HG03565 (cell line): ENCODE measurements at regions not wholly inside any gene's neighbourhood (a gene's known extent, or its start where the extent isn't known, plus 50 kb on each side); places are given as distances from the start of the nearest gene placed in this dataset.

Experiments
- ATAC-seq: cut with Tn5 transposase; IDR thresholded peaks from one replicate; pipeline ENCODE4 v1.9.1; 2021; ENCODE audit warnings: mild to moderate bottlenecking, moderate library complexity; ENCODE audit not compliant: unreplicated experiment

DNA sequence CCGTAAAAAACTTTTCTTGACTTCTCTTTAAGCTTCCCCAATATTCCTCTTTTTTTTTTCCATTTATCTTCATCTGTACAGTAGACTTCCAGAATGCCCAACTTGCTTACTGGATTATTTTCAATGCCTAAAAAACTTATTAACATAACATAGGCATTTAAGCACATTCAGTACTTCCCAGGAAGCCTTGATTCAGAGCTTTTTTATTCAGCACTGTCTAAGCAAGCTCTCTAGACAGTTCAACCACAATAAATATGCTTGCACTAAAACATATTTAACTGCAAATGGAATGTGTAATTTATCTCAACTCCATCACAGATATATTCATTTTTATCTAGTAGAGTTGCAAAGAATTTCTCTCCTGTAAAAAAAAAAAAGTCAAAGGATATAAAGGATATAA, 997.8 kb downstream of the ARAP2 start:
- no peak for ATAC-seq

DNA sequence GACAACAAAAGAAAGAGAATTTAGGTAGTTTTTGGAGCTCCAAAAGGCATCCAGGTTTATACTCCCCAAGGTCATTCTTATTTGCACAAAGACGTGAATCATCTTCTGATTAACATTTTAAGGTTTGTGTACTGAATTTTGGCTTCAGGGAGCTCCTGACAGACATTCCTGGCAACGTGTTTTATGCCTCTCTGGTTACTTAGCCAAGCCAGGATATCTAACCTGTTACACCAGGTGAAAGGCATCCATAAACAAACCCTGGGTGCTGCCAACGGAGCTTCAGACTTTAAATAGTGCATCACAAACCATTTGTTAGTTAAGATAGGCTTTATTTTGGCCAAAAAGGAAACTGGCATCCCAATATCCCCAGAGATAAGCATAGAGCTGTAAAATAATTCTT, 997.3 kb downstream of the ARAP2 start:
- ATAC-seq, result no peak

DNA sequence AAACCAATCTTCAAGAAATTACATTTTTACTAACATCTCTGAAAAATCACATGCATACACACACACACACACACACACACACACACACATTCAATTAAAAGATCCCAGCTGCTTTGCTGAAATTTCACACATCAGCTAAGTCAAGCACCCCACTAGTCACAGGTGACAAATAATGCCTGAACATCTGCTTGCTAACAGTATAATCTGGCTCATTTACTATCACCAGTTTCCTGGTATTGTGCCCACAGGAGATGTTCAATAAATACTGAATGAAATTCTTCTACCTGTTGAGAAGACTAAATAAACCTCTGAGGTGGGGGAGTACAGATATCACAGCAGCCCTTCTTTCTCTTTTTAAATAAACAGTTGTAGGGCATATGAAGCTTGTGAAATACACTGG, 994.0 kb downstream of the ARAP2 start:
- ATAC-seq, result no peak

DNA sequence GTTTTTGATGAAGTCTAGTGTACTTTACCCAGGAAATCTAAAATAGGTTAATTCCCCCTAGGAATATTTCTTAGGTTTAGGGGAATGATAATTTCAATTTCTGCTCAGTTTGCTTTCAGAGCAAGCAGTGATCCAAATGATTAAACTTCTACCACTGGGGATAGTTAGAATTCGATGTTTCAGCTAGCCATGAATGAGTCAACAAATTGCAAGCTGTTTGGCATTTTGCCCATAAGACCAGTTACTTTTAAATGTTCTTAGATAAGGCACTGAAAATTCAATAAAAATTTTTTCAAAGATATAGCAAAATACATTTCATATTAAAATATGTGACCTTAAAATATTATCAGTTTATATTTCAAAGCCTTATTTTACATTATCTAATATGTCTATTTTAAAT, 993.6 kb downstream of the ARAP2 start:
- no peak for ATAC-seq

DNA sequence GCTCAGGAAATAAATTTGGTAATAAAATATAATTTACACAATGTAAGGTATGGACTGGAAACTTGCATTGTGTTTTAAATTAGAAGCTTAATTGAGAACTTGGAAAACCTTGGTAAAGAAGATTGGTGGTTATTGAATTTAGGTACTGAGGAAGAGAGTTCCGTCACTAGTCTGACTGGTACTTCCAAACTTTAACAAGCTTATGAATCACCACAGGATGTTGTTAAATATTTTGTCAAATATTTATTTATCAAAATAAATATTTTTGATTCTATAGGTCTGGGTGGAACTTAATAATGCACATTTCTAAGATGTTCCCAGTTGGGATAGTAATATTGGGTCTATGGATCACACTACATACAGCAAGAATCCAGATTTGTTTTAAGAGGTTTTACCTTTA, 992.2 kb downstream of the ARAP2 start:
- ATAC-seq, result no peak

DNA sequence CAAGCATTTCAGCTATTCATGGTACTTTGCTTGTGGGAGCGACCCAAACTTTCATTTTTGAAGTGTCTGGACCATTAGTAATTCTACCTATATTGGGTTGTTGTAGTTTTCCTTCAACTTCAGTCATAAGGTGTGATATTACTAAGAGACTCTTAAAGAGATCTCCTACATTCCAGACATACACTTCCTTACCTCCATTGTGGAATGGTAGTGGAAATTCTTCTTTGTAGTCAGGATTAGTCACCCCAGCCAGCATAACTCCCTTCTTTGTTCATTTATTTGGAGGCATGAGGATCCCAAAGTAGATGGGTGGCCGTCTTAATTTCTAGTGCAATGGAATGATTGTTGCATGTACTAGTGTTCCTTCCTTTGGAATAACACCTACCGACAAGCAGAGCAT, 991.4 kb downstream of the ARAP2 start:
- no peak for ATAC-seq

DNA sequence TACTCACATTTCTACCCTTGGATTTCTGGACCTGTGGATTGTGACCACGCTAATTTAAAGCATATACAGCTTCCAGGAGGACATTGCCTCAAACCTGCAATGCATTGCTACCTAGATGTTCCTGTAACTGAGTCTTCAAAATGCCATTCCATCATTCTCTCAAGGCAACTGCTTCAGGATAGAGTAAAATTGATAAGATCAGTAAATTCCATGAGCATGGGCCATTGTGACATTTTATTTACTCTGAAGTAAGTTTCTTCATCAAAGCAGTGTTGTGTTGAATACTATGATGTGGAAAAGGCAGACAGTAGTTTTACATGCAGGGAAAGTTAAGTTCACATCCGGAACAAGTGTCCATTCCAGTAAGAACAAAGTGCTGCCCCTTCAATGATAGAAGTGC, 991.0 kb downstream of the ARAP2 start:
- ATAC-seq, result no peak

DNA sequence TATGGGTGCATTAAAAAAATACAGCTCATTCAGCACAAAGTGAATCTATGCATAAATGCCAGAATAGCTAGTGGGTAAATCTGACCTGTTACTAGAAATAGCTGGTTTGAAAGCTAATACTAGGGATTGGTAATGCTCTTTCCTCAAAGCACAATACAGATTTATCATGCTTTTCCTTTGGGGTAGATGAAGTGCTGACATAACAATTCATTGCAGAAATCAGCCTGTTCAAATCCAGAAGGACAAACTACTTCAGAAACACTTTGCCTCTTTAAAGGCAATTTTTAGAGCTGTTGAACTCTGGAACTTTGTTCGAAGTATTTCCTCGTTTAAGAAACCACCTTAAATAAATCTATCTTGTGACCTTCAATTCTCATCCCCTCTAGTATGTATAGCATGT, 957.9 kb downstream of the ARAP2 start:
- no peak for ATAC-seq

DNA sequence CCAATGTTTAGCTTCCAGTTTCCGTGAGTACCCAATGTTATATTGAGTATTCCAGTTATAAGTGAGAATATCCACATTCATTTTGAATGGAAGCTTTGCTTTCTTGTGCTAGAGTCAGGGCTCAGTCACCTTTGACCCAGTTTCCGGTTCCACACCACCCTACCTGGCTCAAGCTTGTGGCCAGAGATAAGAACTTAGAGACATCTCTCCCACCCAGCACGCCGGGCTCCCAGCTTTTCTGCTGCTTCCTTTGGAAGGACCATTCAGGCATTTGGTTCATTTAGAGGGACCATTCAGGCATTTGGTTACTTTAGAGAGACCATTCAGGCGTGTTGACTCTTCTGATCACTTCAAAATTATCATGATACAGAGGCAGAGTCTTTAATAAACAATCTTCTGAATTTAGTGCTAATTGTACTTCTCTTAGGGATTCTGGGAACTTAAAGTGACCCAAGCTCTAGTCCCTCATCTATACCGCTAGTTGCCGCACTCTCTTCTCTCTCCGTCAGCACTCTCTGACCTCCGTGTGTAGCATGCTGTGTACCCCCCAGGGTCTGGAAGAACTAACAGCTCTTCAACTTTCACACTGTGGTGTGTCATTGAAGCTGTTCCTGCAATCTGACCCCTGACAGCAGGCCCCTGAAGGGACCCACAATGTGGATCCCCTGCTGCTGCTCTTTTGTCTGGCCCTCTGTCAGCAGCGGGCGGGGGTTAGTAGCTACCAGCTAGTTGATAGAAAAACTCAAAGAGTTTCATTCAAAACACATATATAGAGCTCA, 943.1 kb downstream of the ARAP2 start:
- ATAC-seq, result no peak

DNA sequence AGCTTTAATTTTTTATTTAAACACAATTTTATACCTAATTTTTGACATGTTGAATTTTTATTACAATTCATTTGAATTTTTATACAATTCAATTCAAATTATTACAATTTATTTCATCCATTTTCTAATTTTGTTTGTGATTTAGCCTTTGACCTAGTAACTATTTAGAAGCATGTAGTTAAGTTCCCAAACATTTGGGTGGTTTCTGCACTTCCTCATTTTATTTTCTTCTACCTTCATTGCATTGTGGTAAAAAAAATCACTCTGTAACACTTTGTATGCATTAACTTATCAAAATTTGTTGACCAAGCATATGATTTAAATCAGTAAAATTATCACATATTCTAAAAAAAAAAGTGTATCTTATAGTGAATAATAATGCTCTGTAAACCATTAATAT, 928.9 kb downstream of the ARAP2 start:
- no peak for ATAC-seq

DNA sequence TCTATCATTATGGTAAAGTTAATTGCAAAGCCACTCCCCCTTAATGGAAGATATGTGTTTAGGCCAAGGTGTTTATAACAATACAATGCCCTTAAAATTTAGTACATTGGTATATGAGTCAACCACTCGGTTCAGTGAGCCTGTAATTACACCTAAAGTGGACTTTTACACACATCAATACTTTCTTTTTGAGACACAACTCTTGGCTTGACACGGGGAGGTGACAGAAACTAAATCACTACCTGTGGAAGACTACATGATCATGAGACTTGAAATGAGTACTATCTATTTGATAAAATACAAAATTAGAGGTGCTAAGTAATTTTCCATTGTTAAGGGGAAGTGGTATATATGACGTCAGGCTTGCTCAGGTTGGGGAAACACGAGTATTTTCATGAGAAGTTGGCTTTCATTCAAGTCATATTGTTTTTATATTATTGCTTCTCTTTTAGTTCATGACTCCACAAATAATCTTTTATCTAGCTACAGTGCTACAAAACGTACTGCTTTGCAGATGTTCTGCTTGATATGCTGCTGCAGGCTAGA, 918.3 kb downstream of the ARAP2 start:
- no peak for ATAC-seq

DNA sequence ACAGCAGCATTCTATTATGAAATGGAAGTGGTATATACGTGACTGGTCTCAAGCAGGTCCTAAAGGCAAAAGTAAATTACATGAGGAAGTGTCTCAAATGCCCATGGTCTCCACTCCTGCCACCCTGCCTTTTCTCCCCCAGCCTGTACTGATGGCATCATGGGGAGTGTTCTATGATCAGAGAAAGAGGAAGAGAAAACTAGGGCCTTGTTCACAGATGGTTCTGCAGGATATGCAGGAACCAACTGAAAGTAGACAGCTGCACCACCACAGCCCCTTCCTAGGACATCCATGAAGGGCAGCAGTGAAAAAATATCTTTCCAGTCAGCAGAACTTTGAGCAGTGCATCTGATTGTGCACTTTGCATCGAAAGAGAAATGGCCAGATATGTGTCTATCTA, 901.5 kb downstream of the ARAP2 start:
- no peak for ATAC-seq

DNA sequence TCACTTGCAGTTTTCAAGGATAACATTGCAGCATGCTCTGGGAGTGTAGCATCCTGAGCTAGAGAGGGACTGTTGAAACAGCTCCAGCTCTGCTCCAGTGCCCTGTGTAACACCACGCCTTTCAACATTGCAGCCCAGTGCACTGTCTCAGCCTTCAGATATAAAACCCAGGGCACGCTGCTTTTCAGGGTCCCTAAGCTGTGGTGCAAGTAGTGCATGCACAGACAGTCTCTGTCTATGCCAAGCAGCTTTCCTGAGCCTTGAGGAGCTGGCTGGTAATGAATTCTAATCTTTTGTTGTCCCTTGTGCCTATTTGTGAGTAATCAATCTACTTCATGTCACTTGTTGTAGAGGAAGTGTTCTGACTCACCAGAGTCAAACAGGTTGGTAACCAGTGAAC, 897.0 kb downstream of the ARAP2 start:
- no peak for ATAC-seq

DNA sequence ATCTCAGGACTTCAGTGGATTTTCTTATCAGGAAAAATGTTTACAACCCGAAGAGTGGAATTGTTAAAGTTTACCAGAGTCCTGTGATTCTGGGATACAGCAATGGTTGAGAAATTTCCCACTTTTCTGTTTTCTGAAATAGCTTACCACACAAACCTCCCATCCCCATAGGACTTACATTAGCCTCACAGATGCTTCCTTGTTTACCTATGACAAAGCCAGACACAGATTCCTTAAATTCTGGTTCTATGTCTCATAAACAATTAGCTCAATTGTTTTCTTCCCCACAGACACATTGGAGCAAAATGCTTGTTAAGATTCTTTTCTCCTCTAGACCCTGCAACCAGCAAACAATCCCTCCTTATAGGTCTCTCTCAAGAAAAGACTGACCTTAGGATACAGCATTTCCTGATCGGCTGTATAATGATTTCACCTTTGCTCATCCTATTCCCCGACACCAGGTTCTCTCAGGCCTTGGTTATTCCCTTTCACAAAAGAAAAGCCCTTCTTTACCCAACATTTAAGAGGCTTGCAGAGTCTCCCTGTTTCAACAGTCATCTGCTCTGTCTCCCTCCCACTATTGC, 886.2 kb downstream of the ARAP2 start:
- no peak for ATAC-seq

DNA sequence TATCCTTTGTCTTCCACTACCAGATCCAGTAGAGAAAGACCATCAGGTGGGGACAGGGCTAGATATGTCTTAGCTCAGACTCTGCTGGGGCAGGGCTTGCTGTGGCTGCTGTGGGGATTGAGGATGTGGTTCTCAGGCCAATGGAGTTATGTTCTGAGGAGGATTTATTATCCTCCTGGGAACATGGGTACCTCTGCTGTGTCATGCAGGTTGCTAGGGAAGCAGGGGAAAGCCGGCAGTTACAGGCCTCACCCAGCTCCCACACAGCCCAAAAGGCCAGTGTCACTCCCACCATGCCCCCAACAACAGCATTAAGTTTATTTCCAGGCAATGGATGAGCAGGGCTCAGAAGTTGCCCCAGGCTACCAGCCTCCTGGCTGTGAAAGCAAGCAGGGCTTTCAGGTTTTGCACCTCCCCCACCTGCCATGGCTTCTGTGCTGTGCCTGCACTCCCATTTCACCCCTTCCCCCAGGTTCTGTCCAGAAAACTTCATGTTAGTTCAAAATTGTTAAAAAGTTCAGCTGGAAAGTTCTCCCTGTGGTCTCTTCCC, 879.9 kb downstream of the ARAP2 start:
- ATAC-seq, result no peak

DNA sequence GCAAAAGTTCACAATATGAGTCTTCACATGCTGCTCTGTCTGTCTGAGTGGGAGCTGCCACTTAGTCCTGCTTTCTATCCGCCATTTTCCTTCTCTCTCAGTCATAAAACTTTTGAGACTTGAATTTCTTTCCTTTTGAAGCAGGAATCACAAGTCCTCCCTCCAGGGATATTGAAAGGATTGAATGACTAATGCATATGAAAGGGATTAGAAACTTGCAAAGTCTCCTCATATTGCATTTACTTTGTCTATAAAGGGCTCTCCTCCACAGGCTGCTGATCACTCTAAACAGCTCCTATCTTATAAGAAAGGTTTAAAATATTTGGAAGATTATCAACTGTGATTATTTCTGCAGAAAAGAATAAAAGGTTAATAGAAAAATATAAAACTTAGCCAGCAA, 879.1 kb downstream of the ARAP2 start:
- no peak for ATAC-seq

DNA sequence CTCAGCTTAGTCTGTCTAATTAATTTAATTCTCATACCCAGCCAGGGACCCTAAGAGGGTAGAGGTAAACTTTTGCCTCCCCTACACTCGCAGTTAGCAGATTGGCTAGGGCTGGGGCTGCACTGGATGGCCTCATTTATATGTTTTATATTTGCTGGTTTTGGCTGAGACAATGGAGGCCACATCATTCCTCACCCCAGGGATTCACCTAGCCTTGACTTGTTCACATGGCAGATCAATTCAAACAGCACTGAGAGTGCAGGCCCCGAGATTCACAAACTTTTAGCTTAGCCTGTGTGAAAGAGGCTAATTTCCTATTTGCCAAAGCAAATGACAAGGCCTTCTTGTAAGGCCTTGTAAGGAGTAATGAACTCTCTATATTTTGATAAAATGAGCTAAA, 844.4 kb downstream of the ARAP2 start:
- ATAC-seq, result no peak

DNA sequence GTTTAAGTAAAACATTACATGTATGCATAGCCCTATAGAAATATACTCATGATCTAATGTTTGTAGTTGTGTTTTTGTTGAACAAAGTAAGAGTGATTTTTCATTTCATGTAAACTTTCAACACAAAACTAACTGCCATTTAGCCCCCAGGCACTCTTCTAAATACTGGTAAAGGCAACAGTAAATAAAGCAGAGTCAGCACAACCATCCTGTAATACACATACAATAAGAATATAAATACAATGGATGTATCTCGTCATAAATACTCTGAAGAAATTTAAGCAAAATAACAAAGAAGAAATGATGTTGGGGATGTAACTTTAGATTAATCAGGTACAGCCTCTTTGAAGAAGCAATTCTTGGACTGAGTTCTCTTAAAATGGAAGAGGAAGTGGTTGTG, 821.2 kb downstream of the ARAP2 start:
- ATAC-seq, result no peak

DNA sequence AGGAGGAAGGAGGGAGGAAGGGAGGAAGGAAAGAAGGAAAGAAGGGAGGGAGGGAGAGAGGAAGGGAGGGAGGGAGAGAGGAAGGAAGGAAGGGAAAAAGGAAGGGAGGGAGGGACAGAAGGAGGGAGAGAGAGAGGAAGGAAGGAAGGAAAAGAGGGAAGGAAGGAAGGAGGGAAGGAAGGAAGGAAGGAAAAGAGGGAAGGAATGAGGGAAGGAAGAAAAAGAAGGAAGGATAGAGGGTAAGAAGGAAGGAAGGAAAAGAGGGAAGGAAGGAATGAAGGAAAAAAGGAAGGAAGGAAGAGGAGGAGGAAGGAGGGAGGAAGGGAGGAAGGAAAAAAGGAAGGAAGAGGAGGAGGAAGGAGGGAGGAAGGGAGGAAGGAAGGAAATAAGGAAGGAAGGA, 796.8 kb downstream of the ARAP2 start:
- ATAC-seq, result no peak

DNA sequence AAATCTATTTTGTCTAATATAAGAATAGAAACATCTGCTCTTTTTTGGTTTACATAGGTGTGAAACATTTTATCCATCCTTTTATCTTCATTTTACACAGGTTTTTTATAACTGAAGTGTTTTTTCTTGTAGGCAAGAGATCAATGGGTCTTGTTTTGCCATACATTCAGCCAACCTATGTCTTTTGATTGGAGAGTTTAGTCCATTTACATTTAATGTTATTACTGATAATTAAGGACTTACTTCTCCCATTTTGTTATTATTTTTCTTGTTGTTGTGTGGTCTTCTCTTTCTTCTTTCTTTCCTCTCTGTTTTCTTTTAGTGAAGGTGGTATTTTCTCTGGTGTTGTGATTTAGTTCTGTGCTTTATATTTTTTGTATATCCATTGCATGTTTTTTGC, 785.3 kb downstream of the ARAP2 start:
- no peak for ATAC-seq

DNA sequence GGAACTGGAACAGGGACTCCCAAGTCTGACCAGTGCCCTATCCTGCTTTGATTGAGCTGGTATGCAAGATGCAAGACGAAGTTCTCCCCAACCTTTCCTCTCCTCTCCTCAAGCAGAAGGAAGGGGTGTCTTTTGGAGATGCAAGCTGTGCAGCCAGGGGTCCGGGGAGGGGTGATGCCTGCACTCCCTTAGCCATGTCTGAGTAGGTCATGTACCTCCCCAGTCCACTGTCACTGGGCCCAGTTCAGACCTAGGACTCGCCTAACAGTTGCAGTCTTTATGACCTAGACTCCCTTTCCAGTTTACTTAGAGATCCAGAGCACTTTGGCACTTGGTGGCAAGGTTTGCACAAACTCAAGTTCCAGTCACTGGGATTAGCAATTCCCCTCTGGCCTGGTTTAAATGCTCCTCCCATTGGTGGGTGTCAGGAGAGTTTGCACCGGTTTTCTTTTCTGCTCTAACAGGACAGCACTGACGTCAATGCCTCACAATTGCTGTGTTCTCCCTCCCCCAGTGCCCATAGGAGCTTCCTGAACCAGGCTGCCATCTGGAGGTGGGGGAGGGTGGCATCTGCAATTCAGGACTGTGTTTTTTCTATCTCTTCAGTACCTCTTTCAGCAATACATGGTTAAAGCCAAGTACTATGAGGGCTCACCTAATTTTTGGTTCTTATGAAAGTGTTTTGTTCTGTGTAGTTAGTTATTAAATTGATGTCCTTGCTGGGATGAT, 782.2 kb downstream of the ARAP2 start:
- no peak for ATAC-seq
